ENCODE measurements at regions not wholly inside any gene's neighbourhood (a gene's known extent, or its start where the extent isn't known, plus 50 kb on each side); places are given as distances from the start of the nearest gene placed in this dataset.
"Not testable (repeated sequence)": the region's sequence is repeated elsewhere in the genome, so short reads cannot be mapped to it uniquely, and the experiment has no call there.

DNA sequence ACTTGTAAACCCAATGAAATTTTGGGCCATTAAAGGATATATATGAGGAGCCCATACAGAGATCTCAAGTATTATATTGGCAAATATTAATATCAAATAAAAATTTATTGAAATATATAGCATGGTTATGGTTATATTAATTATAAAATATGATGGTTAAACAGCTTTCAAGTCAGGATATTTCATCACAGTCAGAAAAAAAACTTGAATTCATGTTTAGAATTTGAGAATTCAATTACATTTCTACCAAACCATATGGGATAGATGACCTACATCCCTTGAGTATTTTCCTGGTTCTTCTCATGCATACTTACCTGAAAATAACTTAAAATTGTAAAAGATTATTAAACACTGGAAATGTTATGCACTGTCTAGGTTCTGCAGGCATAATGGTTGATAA, 956.1 kb upstream of the EDIL3 start:
- H3K36me3 ChIP-seq: no peaks in the 10 kb centered on the region
- TF ChIP-seq POLR2A (IDR thresholded peaks at IDR 0.05) (no peak), EP300 (IDR thresholded peaks at IDR 0.05) (no peak), CTCF (IDR thresholded peaks at IDR 0.05) (no peak)
- no peak overlapping the region for H3K4me3 ChIP-seq
- no peaks in the 10 kb centered on the region for H3K9me3 ChIP-seq
- H3K27ac ChIP-seq: no peak overlapping the region
- no peak for DNase-seq (ENCODE audit: low spot score in 2 of 2)
- H3K4me1 ChIP-seq: no peaks in the 10 kb centered on the region
- no peaks in the 10 kb centered on the region for H3K27me3 ChIP-seq

DNA sequence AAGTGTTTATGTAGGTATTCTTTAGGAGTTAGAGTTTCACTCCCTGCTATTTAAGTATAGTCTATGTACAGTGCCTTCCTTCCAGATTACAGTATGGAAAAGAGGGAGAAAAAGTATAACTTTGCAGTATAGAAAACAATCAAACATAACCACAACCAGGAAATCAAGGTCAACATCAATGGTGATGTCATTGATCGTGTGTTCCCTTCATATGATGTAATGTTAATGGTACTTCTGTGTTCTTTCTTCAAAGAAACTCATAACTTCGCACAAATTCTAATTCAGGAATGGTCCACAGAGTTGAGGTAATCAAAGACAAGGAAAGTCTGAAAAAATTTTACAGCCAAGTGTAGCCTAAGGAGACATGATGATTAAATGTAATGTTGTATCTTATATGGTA, 961.1 kb upstream of the EDIL3 start:
- no peaks in the 10 kb centered on the region for H3K4me1 ChIP-seq
- H3K27ac ChIP-seq: no peak overlapping the region
- no peak for DNase-seq (ENCODE audit: low spot score in 2 of 2)
- no peaks in the 10 kb centered on the region for H3K27me3 ChIP-seq
- H3K36me3 ChIP-seq: no peaks in the 10 kb centered on the region
- 67 to 70% methylated on average over 2 of the region's 2 CpGs for WGBS, 2 donors
- H3K4me3 ChIP-seq: no peak overlapping the region
- TF ChIP-seq CTCF (IDR thresholded peaks at IDR 0.05) (no peak), POLR2A (IDR thresholded peaks at IDR 0.05) (no peak), EP300 (IDR thresholded peaks at IDR 0.05) (no peak)
- no peaks in the 10 kb centered on the region for H3K9me3 ChIP-seq

- WGBS, 2 donors: 91 to 94% methylated on average over 1 of the region's 1 CpG
- no peak for DNase-seq (ENCODE audit: low spot score in 2 of 2)
- no peaks in the 10 kb centered on the region for H3K9me3 ChIP-seq
- H3K36me3 ChIP-seq: no peaks in the 10 kb centered on the region
- H3K4me3 ChIP-seq: no peak overlapping the region
- H3K4me1 ChIP-seq: no peaks in the 10 kb centered on the region
- no peaks in the 10 kb centered on the region for H3K27me3 ChIP-seq
- TF ChIP-seq POLR2A (IDR thresholded peaks at IDR 0.05) (no peak), CTCF (IDR thresholded peaks at IDR 0.05) (no peak), EP300 (IDR thresholded peaks at IDR 0.05) (no peak)
- no peak overlapping the region for H3K27ac ChIP-seq
These were observed 972.6 kb upstream of the EDIL3 start for GRCh38 chr5:85357309-85357708.

GRCh38 chr5:85375525-85375924, 990.8 kb upstream of the EDIL3 start:
- Histone ChIP-seq H3K36me3 (no peaks in the 10 kb centered on the region), H3K27me3 (no peaks in the 10 kb centered on the region), H3K27ac (no peak overlapping the region), H3K4me1 (no peaks in the 10 kb centered on the region), H3K9me3 (no peaks in the 10 kb centered on the region), H3K4me3 (no peak overlapping the region)
- 49 to 56% methylated on average over 4 of the region's 4 CpGs for WGBS, 2 donors
- TF ChIP-seq CTCF (IDR thresholded peaks at IDR 0.05) (no peak), POLR2A (IDR thresholded peaks at IDR 0.05) (no peak), EP300 (IDR thresholded peaks at IDR 0.05) (no peak)
- no peak for DNase-seq (ENCODE audit: low spot score in 2 of 2)

- Histone ChIP-seq H3K4me1 (no peaks in the 10 kb centered on the region), H3K9me3 (peaks cover 0 to 15% (median 2%) of the 10 kb centered on the region in 4 donors), H3K36me3 (no peaks in the 10 kb centered on the region), H3K27me3 (no peaks in the 10 kb centered on the region), H3K27ac (no peak overlapping the region), H3K4me3 (no peak overlapping the region)
- no peak for DNase-seq (ENCODE audit: low spot score in 2 of 2)
- WGBS, 2 donors: 41 to 45% methylated on average over 3 of the region's 3 CpGs
- TF ChIP-seq EP300 (IDR thresholded peaks at IDR 0.05) (no peak), POLR2A (IDR thresholded peaks at IDR 0.05) (no peak), CTCF (IDR thresholded peaks at IDR 0.05) (no peak)
These were observed 1004.1 kb upstream of the EDIL3 start for GRCh38 chr5:85388770-85389169.

GRCh38 chr5:85392309-85392708, 1007.6 kb upstream of the EDIL3 start:
- H3K36me3 ChIP-seq; H3K4me1 ChIP-seq; H3K27ac ChIP-seq; H3K4me3 ChIP-seq; DNase-seq (ENCODE audit: low spot score in 2 of 2); H3K27me3 ChIP-seq; H3K9me3 ChIP-seq: not testable (repeated sequence)
- 84 to 87% methylated on average over 8 of the region's 8 CpGs for WGBS, 2 donors
